ENCODE measurements at regions not wholly inside any gene's neighbourhood (a gene's known extent, or its start where the extent isn't known, plus 50 kb on each side); places are given as distances from the start of the nearest gene placed in this dataset.
"Not testable (repeated sequence)": the region's sequence is repeated elsewhere in the genome, so short reads cannot be mapped to it uniquely, and the experiment has no call there.

DNA sequence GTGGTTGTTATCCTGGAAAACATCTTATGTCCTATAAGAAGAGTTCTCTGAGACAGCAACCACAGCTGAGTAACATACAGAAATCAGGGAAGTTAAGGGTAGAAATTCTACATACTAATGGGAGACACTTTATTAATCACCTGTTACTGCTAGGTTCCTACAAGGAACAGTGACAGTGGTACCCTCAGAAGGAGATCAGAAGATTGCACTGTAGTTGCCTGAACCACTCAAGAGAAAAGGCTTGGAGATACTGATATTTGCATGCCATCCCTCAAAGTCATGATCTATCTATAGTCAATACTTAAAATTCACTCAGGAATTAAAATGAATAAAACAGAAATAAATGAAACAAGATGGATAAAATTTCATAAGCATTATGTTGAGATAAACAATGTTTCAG is 136.0 kb downstream of the LMLN start:
- no peak for DNase-seq

GRCh38 chr3:198097048-198097447 is 137.0 kb downstream of the LMLN start:
- no peak for DNase-seq

- not testable (repeated sequence) for DNase-seq
Measured at GRCh38 chr3:198098661-198099081, 138.7 kb downstream of the LMLN start.

GRCh38 chr3:198103070-198103469 is 143.1 kb downstream of the LMLN start:
- DNase-seq = not testable (repeated sequence)

GRCh38 chr3:198106265-198106664 is 146.2 kb downstream of the LMLN start:
- DNase-seq = no peak

GRCh38 chr3:198107840-198108734 is 148.1 kb downstream of the LMLN start:
- no peak for DNase-seq

DNA sequence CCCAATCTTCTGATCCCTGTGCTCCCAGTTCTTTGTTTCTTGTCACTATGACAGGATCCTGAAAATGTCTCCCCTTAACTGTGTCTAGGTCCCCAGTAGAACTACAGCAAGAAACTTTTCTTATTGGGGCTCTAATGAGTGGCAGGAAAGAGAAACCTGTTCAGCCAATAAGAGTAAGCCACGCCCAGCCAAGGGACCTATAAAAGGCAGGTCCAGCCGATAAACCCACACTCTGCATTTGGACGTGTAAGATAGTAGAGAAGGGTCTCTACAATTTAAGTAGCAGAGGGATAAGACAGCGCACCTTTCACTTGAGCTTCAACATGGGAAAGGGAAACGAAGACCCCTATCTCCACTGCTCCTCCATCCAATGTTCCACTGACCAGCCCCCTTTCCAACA is 149.9 kb downstream of the LMLN start:
- no peak for DNase-seq

DNA sequence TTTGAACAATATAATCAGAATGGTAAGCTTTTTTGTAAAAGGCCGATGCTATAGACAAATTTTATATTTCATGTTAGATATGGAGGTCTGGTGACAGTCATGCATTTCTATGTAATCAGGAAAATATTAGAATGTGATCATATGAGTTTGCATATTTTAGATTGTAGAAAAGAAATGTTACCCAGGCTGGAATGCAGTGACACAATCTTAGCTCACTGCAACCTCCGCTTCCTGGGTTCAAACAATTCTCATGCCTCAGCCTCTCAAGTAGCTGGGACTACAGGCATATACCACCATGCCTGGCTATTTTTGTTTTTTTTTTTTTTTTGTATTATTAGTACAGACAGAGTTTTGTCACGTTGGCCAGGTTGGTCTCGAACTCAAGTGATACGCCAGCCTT is 152.0 kb downstream of the LMLN start:
- DNase-seq = no peak

GRCh38 chr3:198113206-198114053 is 153.4 kb downstream of the LMLN start:
- no peak for DNase-seq

GRCh38 chr3:198114516-198114915 is 154.5 kb downstream of the LMLN start:
- DNase-seq = not testable (repeated sequence)

DNA sequence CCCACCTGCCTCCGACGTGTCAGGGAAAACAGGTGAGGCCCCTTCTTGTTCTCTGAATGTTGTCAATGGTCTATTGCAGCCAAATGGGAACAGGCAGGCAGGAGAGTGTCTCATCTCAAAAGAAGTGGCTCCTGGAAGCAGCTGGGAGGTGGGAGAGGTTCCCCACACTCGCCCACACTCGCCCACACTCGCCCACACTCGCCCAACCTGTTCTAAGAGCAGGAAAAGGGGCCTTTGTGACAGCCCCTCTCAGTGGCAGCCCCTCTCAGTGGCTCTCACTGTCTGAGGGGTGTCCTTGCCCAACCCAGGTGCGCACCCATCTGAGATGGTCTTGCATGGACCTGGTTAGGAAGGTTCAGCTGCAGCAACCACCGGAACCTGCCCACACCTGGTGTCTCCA is 162.2 kb downstream of the LMLN start:
- DNase-seq = not testable (repeated sequence)

GRCh38 chr3:198137038-198137835 is 177.2 kb downstream of the LMLN start:
- not testable (repeated sequence) for DNase-seq

- not testable (repeated sequence) for DNase-seq
Measured at GRCh38 chr3:198138205-198138604, 178.2 kb downstream of the LMLN start.

DNA sequence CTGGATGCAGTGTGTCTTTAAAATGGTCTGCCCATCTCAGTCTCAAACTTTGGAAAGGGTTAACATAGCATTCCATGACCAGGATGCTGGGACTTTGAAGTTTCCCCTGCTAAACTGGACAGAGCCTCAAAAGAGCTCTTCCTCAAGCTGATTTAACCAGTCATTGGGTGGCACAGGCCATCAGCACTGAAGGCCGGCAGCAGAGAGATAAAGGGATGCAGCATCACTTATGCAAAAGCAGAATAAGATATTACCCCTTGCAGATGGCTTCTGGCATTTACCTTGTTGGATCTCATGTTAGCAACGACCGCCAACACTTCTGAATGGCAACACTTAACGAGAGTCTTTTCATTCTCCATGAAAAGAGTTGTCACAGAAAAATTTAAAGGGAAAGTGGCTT is 179.0 kb downstream of the LMLN start:
- DNase-seq = not testable (repeated sequence)

GRCh38 chr3:198139513-198140167 is 179.6 kb downstream of the LMLN start:
- DNase-seq = not testable (repeated sequence)

DNA sequence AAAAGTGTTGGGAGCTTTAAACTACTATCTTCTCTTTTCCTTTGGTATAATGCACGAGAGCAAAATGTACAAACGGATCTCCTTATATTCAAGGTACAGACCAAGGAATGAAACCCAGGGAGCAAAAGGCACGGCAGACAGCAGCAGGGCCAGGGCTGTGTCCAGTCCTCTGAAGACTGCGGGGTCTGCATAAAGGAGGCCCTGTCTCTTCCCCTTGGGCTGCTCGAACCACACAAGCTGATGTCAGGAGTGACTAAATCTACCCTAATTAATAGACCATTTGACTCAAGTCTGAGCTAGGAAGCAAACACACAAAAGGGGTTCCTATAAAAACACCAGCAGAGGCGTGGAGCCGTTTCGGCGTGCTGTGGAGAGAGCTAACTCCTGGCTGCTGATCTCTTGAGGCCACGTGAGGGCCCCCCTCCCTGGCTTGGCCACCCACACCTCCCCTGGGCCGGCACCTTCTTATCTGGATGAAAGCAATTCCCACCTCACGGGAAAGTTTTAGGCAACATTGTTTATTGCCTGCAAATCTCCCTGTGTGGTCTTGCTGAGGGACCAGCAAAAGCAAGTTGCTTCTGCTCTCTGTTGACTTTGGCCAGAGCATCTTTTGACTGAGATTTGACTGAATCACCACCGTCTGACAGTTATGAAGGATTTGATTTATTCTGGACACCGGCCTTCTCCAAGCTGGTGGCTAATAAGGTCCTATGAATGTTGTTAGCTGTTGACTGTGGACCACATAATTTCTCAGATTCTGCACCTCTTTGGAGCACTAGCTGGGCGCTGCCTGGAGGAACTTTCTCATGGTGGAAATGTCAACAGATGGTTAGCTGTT is 183.5 kb downstream of the LMLN start:
- DNase-seq = not testable (repeated sequence)

DNA sequence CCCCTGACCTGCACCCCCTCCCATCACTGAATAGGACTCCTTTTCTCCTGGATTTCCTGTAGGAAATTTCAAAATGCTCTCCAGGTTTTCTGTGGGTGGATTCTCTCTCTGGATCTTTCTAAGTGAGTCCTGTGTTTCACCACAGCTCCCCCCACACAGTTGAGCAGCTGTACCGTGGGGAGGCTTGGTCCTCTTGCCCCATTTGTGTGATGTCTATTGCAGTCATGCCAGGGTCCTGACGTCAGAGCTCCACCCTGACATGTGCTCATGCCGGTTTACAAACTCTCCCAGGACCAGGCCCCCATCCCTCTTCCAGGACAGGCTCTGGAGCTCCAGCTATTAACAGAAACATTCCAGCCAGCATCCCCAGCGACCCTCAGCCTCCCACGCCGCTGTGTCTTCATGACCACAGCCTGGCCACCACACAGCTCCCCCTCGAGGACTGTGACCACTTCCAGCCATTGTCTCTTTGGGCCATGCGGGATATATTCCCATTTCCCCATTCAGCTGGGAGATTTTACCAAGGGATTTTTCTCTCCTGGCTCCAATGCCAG is 185.3 kb downstream of the LMLN start:
- DNase-seq = not testable (repeated sequence)

DNA sequence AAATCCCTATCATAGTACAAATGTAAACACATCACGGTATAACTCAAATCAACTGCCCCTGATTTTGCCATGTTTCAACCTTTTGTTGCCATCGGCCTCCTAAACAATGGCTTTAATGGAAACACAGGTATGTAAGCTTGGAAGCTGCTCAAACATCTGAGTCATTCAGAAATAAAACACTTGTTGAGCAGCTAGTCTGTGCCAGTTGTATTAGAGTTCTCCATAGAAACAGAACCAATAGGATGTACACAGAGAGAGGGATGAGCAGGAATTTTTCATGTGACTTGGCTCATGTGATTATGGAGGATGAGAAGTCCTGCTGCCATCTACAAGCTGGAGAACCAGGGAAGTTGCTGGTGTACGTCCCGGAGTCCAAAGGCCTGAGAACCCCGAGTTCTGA is 186.1 kb downstream of the LMLN start:
- DNase-seq = not testable (repeated sequence)

DNA sequence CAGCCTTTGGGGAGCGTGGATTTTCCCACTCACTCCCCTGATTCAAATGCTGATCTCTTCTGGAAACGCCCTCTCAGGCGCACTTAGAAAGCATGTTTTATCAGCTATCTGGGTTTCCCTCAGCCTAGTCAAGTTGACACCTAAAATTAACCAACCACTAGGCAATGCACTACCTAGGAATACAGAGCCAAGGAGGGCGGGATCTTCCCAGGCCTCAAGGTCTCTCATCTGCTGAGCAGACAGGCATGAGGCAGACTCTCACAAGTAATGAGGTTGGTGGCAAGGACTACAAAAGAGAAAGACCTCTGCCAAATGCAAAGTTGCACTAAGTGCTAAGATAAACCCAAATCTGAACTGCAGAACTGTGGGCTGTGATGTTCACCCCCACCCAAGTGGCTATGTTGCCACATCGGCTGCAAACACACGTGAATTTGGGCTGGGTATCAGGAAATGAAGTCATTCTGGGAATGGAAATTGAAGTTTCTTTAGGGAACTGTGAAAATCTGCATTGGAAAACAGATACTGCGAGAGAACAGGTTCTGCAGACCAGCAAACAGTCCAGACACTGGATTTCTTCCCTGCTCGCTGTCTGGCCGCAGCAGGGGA is 186.6 kb downstream of the LMLN start:
- not testable (repeated sequence) for DNase-seq

DNA sequence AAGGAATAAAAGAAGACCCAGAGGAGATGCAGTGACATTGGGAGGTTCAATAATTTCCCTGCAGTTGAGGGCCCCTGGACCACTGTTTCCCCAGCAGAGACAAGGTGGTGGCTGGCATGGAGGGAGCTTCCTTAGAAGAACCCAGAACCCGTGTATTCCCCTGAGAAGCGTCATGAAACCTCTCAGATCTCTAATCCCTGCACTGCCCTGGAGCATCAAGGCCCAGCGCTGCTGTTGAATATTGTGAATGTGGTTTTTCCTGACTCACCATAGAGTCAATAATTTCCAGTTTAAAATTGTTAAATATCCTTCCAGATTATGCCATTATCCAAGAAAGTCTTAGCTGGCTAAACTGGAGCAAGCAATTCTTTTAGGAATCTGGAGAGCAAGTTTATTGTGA is 187.2 kb downstream of the LMLN start:
- not testable (repeated sequence) for DNase-seq

GRCh38 chr3:198147993-198148392 is 188.0 kb downstream of the LMLN start:
- not testable (repeated sequence) for DNase-seq

Measured in activated CD4-positive, alpha-beta T cell treated with anti-CD3 and anti-CD28 coated beads, Interleukin-2, amount 50 U/mL, for 48 hours (primary cell).